HG03354 (cell line): ENCODE measurements at regions not wholly inside any gene's neighbourhood (a gene's known extent, or its start where the extent isn't known, plus 50 kb on each side); places are given as distances from the start of the nearest gene placed in this dataset.
A peak's percentile ranks its signal among the peaks of the same experiment; 100 is the strongest.
"Not testable (repeated sequence)": the region's sequence is repeated elsewhere in the genome, so short reads cannot be mapped to it uniquely, and the experiment has no call there.

Experiments
- ATAC-seq: cut with Tn5 transposase; IDR thresholded peaks from one replicate; pipeline ENCODE4 v1.9.1; 2021; ENCODE audit warnings: mild to moderate bottlenecking; ENCODE audit not compliant: unreplicated experiment, poor library complexity, severe bottlenecking

DNA sequence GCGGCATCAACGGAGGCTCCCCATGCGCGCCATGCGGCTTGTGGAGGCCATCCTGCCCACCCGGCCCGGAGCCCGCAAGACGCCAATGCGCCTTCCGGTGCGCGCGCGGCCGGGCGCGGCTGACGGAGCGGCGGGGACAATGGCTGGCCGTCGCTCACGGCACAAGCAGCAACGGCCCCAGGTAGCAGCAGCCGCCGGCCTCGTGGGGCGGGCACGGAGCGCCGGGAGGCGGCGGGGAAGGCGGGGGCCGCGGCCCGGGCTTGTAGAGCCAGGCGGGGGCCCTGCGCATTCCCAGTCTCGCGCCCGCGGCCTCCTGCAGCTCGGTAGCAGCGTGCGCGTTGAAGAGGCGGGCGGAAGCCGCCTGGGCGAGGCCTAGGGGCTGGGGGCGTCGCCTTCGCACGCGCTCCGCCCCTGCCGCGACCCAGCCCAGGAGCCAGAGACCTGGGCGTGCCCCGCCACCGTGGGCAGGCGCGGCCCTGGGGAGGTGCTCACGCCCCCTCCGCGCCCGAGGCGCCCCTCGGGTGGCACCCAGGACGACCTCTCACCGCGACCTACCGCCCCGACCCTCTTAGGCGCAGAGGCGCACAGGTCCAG, 207.1 kb upstream of the PRKX start:
- peak; percentile 98 for ATAC-seq

GRCh38 chrX:3919668-3920423, 206.4 kb upstream of the PRKX start:
- peak; percentile 46 for ATAC-seq

DNA sequence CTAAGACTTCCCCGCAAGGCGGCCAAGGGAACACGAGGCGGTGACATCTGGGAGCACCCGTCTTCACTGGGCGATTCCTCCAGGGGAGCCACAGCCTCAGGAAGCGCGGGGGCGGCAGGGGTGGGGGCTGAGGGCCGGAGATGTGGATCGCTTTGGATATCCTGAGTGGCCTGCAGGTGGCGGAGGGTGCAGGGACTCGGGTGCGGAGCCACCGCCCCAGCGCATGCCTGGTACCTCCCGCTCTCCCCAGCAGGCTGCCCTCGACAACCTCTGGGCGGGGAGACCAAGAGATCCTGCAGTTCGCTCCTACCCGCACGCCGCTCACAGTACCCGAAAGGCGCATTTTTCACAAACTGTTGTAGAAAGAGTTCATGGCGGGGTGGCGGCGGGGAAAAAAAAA, 201.4 kb upstream of the PRKX start:
- ATAC-seq: not testable (repeated sequence)

DNA sequence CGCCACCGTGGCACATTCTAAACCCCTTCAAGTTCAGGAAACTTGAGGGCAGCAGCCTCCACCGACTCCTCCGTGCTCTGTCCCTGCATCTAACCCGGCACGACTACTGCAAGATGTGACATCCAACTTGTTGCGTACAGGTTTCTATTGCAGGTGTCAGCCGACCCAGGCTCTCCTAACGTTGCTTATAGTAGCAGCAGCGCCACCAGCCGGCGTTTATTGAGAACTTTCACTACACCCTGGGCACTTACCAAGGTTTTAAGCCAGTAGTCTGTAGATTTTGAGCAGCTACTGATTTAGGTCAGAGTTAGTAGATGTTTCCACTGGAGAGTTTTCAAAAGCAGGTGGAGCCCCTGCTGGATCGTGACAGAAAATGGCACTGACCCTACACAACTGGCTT, 200.6 kb upstream of the PRKX start:
- not testable (repeated sequence) for ATAC-seq

DNA sequence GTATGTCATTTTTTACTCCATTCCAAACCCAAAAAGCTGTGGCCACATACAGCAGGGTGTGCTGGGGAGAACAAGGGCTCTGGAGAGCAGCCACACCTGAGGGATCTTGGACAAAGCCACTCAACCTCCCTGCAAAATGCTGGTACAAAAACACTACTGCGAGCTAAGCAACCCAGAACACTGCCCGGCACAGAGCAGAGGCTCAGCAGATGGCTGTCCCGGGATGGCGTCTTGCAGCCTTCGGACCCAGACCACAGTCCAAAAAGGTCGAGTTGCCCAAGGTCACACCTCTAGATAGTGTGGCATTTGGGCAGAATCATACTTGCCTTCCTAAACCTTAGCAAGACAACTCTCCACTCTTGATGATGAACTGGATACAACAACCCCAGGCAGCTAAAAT, 197.6 kb upstream of the PRKX start:
- not testable (repeated sequence) for ATAC-seq

DNA sequence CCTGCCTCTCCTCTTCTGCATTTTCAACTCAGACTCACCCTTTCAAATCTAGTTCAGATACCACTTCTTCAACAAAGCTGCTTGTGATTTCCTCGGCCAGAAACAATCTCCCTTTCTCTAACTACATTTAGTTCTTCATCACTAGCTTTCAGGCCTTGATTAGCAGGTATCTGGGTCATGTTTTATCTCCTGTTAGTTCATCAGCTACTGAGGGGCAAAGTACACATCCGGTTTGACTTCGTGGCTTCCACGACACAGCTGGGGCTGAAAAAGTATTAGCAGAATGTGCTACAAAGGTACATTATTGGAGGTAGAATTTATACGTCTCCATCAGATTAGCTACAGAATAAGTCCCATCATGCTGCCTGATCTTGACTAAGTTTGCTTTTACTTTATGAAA, 197.2 kb upstream of the PRKX start:
- ATAC-seq: not testable (repeated sequence)

GRCh38 chrX:3905522-3906258, 192.2 kb upstream of the PRKX start:
- ATAC-seq: not testable (repeated sequence)

DNA sequence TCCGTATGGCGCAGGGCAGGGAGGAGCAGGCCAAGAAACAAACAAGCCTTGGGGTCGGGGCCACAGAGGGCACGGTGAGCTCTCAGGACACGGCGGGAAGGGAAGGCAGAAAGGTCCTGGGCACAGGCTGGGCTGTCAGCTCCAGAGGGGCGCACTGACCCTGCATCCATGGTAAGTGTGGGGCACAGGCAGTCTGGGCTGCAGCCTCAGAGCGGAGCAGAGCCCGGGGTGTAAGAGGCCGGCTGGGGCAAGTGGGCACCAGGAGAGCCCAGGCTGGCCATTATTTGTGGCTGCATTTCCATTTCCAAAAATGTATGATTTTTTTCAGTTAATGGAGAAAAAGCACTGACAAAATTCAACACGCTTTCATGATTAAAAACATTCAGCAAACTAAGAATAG, 188.8 kb upstream of the PRKX start:
- ATAC-seq: not testable (repeated sequence)

- ATAC-seq: not testable (repeated sequence)
Observed at GRCh38 chrX:3896755-3897154, 183.3 kb upstream of the PRKX start.

GRCh38 chrX:3882553-3882920, 169.1 kb upstream of the PRKX start:
- not testable (repeated sequence) for ATAC-seq

DNA sequence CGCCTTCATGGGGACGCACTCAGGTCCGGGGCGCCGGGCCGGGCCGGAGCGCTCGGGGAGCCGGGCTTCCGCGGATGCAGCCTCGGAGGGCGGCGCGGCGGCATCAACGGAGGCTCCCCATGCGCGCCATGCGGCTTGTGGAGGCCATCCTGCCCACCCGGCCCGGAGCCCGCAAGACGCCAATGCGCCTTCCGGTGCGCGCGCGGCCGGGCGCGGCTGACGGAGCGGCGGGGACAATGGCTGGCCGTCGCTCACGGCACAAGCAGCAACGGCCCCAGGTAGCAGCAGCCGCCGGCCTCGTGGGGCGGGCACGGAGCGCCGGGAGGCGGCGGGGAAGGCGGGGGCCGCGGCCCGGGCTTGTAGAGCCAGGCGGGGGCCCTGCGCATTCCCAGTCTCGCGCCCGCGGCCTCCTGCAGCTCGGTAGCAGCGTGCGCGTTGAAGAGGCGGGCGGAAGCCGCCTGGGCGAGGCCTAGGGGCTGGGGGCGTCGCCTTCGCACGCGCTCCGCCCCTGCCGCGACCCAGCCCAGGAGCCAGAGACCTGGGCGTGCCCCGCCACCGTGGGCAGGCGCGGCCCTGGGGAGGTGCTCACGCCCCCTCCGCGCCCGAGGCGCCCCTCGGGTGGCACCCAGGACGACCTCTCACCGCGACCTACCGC, 168.6 kb upstream of the PRKX start:
- ATAC-seq: peak; percentile 97

GRCh38 chrX:3881255-3881895, 167.9 kb upstream of the PRKX start:
- ATAC-seq: peak; percentile 53

DNA sequence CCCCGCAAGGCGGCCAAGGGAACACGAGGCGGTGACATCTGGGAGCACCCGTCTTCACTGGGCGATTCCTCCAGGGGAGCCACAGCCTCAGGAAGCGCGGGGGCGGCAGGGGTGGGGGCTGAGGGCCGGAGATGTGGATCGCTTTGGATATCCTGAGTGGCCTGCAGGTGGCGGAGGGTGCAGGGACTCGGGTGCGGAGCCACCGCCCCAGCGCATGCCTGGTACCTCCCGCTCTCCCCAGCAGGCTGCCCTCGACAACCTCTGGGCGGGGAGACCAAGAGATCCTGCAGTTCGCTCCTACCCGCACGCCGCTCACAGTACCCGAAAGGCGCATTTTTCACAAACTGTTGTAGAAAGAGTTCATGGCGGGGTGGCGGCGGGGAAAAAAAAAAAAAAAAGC, 162.9 kb upstream of the PRKX start:
- not testable (repeated sequence) for ATAC-seq

DNA sequence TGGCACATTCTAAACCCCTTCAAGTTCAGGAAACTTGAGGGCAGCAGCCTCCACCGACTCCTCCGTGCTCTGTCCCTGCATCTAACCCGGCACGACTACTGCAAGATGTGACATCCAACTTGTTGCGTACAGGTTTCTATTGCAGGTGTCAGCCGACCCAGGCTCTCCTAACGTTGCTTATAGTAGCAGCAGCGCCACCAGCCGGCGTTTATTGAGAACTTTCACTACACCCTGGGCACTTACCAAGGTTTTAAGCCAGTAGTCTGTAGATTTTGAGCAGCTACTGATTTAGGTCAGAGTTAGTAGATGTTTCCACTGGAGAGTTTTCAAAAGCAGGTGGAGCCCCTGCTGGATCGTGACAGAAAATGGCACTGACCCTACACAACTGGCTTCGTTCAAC, 162.2 kb upstream of the PRKX start:
- ATAC-seq: not testable (repeated sequence)

- not testable (repeated sequence) for ATAC-seq
Observed at GRCh38 chrX:3872226-3872879, 158.9 kb upstream of the PRKX start.

DNA sequence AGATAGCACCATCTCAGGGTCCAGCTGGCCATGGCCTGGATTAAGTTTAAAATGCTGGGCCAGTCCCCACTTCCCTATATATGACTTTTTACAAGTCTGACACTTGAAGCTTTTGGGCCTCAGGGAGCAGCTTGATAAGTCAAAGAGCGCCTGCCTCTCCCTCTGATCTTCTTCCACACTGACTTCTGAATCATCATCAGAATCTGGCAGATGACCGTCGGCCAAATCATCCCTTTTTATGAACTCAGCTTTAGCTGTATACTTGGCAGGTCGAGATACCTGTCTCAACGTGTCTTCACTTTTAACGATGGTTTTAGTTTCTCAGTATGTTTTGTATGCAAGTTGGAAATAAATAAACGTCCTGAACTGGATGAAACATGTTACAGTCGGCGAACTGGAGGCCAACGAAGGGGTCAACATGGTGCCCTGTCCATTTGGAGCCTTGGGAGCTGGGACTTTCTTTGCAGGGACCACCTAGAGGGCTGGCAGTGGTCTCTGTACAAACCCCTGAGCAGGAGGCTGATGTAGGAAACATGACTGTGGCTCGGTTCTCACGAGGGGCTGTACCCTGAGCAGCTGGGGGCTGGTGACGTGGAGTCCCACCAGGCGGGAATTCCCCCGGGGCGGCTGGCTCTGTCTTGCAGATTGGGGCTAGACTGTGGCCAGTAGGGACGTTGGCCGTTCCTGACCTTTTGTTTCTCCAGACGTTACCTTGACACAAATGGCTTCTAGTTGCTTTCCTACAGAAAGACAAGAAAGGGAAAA, 153.8 kb upstream of the PRKX start:
- not testable (repeated sequence) for ATAC-seq

- ATAC-seq: not testable (repeated sequence)
Observed at GRCh38 chrX:3858332-3858731, 144.9 kb upstream of the PRKX start.

DNA sequence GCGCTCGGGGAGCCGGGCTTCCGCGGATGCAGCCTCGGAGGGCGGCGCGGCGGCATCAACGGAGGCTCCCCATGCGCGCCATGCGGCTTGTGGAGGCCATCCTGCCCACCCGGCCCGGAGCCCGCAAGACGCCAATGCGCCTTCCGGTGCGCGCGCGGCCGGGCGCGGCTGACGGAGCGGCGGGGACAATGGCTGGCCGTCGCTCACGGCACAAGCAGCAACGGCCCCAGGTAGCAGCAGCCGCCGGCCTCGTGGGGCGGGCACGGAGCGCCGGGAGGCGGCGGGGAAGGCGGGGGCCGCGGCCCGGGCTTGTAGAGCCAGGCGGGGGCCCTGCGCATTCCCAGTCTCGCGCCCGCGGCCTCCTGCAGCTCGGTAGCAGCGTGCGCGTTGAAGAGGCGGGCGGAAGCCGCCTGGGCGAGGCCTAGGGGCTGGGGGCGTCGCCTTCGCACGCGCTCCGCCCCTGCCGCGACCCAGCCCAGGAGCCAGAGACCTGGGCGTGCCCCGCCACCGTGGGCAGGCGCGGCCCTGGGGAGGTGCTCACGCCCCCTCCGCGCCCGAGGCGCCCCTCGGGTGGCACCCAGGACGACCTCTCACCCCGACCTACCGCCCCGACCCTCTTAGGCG, 130.2 kb upstream of the PRKX start:
- peak; percentile 94 for ATAC-seq
